MG63 (cell line): ENCODE measurements at regions not wholly inside any gene's neighbourhood (a gene's known extent, or its start where the extent isn't known, plus 50 kb on each side); places are given as distances from the start of the nearest gene placed in this dataset.

ENCODE experiments used
- DNase-seq: peaks from one replicate; pipeline ENCODE4 v3.0.0-alpha.2; 2020
- H3K27me3 ChIP-seq: fragments of 250-450 bp; sonication (Bioruptor Pico); 2 replicates; pipeline ENCODE4 v1.5.1; 2020; ENCODE audit warnings: mild to moderate bottlenecking, moderate library complexity
- H3K36me3 ChIP-seq: fragments of 250-450 bp; sonication (Bioruptor Pico); 2 replicates; pipeline ENCODE4 v1.5.1; 2020; ENCODE audit warnings: mild to moderate bottlenecking, moderate library complexity
- H3K4me3 ChIP-seq: fragments of 250-450 bp; sonication (Bioruptor Pico); 2 replicates; pipeline ENCODE4 v1.5.1; 2020; ENCODE audit warnings: mild to moderate bottlenecking, moderate library complexity
- H3K9me3 ChIP-seq: fragments of 250-450 bp; sonication (Bioruptor Pico); 2 replicates; pipeline ENCODE4 v1.5.1; 2020; ENCODE audit warnings: mild to moderate bottlenecking, moderate library complexity

DNA sequence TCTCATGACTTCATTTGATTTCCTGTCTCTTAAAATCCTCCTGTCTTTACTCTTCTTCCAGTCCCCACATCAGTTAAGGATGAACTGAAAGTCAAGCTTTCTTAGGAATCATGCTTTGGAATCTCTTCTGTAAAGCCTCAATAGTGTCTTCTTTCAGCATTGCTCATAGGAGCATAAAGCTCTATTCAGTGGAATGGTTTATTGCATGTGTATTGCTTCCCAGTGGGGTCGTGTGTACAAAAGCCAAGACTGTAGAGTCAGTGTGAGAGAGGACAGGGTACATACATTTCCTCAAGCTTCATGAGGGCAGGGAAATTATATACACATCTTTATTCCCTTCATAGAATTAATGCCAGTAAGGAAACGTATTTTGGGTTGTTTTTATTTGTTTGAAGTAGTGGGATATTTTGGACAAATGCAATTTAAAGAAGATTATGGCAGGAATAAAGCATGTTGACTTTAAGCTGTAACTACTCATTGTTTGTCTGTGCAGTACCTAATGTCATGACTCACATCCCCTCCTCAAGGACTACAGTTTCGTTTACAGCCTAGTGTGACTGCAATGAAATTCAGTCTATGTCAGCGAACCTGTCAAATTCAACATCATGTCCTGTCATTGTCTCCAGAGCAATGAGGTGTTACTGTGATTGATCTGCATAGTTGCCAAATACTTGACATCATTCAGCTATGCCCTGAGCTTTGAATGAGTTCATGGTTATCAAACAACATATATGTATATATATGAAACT is 2164.2 kb downstream of the NCAM2 start:
- Histone ChIP-seq H3K9me3 (0 out of 2 replicates have a peak, but pooled peaks cover 1% of the 10 kb centered on the region), H3K4me3 (no peak overlapping the region), H3K27me3 (no peaks in the 10 kb centered on the region), H3K36me3 (no peaks in the 10 kb centered on the region)
- DNase-seq, result peak; percentile 1
